ENCODE measurements at regions not wholly inside any gene's neighbourhood (a gene's known extent, or its start where the extent isn't known, plus 50 kb on each side); places are given as distances from the start of the nearest gene placed in this dataset.

- no peak for TF ChIP-seq CTCF (IDR thresholded peaks at IDR 0.05)
- no peak overlapping the region for H3K4me3 ChIP-seq
- DNase-seq (ENCODE audit: low spot score), result no peak
- no peak overlapping the region for H3K27ac ChIP-seq
Observed at GRCh38 chr4:163868445-163868844, 374.0 kb downstream of the TMA16 start.

- no peak for TF ChIP-seq CTCF (IDR thresholded peaks at IDR 0.05)
- no peak for DNase-seq (ENCODE audit: low spot score)
- Histone ChIP-seq H3K27ac (no peak overlapping the region), H3K4me3 (no peak overlapping the region)
Observed at GRCh38 chr4:163871078-163871477, 376.6 kb downstream of the TMA16 start.

- no peak for DNase-seq (ENCODE audit: low spot score)
- no peak for TF ChIP-seq CTCF (IDR thresholded peaks at IDR 0.05)
- H3K27ac ChIP-seq, result no peak overlapping the region
- H3K4me3 ChIP-seq, result no peak overlapping the region
Observed at GRCh38 chr4:163875327-163875726, 380.8 kb downstream of the TMA16 start.

GRCh38 chr4:163878336-163879121 lies 384.0 kb downstream of the TMA16 start:
- no peak overlapping the region for H3K27ac ChIP-seq
- no peak for TF ChIP-seq CTCF (IDR thresholded peaks at IDR 0.05)
- DNase-seq (ENCODE audit: low spot score), result no peak
- H3K4me3 ChIP-seq, result no peak overlapping the region

GRCh38 chr4:163892417-163892816 lies 397.9 kb downstream of the TMA16 start:
- no peak for TF ChIP-seq CTCF (IDR thresholded peaks at IDR 0.05)
- no peak for DNase-seq (ENCODE audit: low spot score)
- Histone ChIP-seq H3K27ac (no peak overlapping the region), H3K4me3 (no peak overlapping the region)

GRCh38 chr4:163895378-163896005 lies 401.0 kb downstream of the TMA16 start:
- H3K4me3 ChIP-seq, result no peak overlapping the region
- DNase-seq (ENCODE audit: low spot score), result no peak
- TF ChIP-seq CTCF (IDR thresholded peaks at IDR 0.05), result no peak
- no peak overlapping the region for H3K27ac ChIP-seq

GRCh38 chr4:163901319-163901718 lies 406.8 kb downstream of the TMA16 start:
- DNase-seq (ENCODE audit: low spot score), result no peak
- Histone ChIP-seq H3K27ac (no peak overlapping the region), H3K4me3 (no peak overlapping the region)
- no peak for TF ChIP-seq CTCF (IDR thresholded peaks at IDR 0.05)

Measured in coronary artery (tissue), 2 donors.